ENCODE measurements at regions not wholly inside any gene's neighbourhood (a gene's known extent, or its start where the extent isn't known, plus 50 kb on each side); places are given as distances from the start of the nearest gene placed in this dataset.
"Not testable (repeated sequence)": the region's sequence is repeated elsewhere in the genome, so short reads cannot be mapped to it uniquely, and the experiment has no call there.

GRCh38 chr1:60942291-60942690 lies 140.1 kb upstream of the NFIA start:
- intact Hi-C loops (cut with DNase I; ENCODE audit: low total_unique reads), result no loop called here
- no peaks in the 10 kb centered on the region for H3K27me3 ChIP-seq
- TF ChIP-seq CTCF (IDR thresholded peaks at IDR 0.05), result no peak
- TF ChIP-seq POLR2A (IDR thresholded peaks at IDR 0.05), result no peak

DNA sequence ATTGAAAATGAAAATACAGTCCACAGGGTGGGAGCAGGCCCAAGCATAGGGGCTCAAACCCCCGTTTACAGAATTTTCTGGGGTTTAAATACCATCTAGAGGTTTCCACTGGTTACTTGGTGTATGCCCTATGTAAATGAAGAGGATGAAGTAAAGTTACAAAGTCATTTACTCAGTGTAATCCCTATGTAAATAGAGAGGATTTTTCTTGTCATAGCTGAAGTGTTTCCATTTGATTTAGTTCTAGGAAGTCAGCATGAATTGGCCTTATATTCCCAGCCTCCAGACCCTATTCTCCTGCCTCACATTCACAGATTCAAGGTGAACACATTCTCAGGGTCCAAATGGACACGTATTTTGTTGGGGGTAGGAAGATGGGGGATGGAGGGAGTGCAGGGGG lies 141.7 kb upstream of the NFIA start:
- intact Hi-C loops (cut with DNase I; ENCODE audit: low total_unique reads); H3K4me1 ChIP-seq; DNase-seq; H3K9me3 ChIP-seq; H3K27me3 ChIP-seq; H3K4me3 ChIP-seq; H3K36me3 ChIP-seq; H3K27ac ChIP-seq: not testable (repeated sequence)

More at GRCh38 chr1:60942291-60942690, 140.1 kb upstream of the NFIA start:
- no peak overlapping the region for H3K27ac ChIP-seq
- no peaks in the 10 kb centered on the region for H3K4me1 ChIP-seq
- H3K36me3 ChIP-seq, result no peaks in the 10 kb centered on the region
- no peaks in the 10 kb centered on the region for H3K9me3 ChIP-seq
- no peak for DNase-seq
- no peak overlapping the region for H3K4me3 ChIP-seq

DNA sequence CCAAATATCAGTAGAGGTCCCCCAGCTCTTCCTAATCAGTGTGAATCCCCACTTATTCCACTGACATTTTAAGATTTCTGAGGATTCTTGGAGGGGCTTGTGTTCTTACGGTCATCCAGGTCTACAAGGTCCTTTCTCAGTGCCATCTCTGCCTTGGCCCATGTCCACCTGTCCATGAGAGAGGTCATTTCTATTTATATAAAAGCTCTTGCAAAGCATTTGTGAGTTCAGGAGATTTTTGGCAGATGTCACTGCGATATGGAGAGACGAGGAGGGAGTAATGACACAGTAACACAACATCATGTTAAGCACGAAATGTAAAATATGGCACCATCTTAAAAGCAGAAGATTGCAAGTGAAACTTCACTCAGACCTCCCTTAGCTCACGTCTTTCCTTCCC lies 144.6 kb upstream of the NFIA start:
- Histone ChIP-seq H3K4me1 (no peaks in the 10 kb centered on the region), H3K27ac (no peak overlapping the region), H3K4me3 (no peak overlapping the region), H3K27me3 (no peaks in the 10 kb centered on the region), H3K9me3 (no peaks in the 10 kb centered on the region), H3K36me3 (no peaks in the 10 kb centered on the region)
- no peak for DNase-seq
- intact Hi-C loops (cut with DNase I; ENCODE audit: low total_unique reads), result no loop called here
- TF ChIP-seq POLR2A (IDR thresholded peaks at IDR 0.05), result no peak
- no peak for TF ChIP-seq CTCF (IDR thresholded peaks at IDR 0.05)

- H3K9me3 ChIP-seq, result no peaks in the 10 kb centered on the region
- DNase-seq, result no peak
- H3K36me3 ChIP-seq, result no peaks in the 10 kb centered on the region
- no peaks in the 10 kb centered on the region for H3K4me1 ChIP-seq
- no peaks in the 10 kb centered on the region for H3K27me3 ChIP-seq
- no peak overlapping the region for H3K4me3 ChIP-seq
- TF ChIP-seq POLR2A (IDR thresholded peaks at IDR 0.05), result no peak
- no peak for TF ChIP-seq CTCF (IDR thresholded peaks at IDR 0.05)
- no peak overlapping the region for H3K27ac ChIP-seq
- intact Hi-C loops (cut with DNase I; ENCODE audit: low total_unique reads), result no loop called here
These were observed 145.6 kb upstream of the NFIA start for GRCh38 chr1:60936591-60937342.

GRCh38 chr1:60936163-60936562 lies 146.2 kb upstream of the NFIA start:
- intact Hi-C loops (cut with DNase I; ENCODE audit: low total_unique reads), result no loop called here
- Histone ChIP-seq H3K27ac (no peak overlapping the region), H3K36me3 (no peaks in the 10 kb centered on the region), H3K4me1 (no peaks in the 10 kb centered on the region), H3K27me3 (no peaks in the 10 kb centered on the region), H3K4me3 (no peak overlapping the region), H3K9me3 (no peaks in the 10 kb centered on the region)
- DNase-seq, result no peak
- no peak for TF ChIP-seq POLR2A (IDR thresholded peaks at IDR 0.05)
- TF ChIP-seq CTCF (IDR thresholded peaks at IDR 0.05), result no peak
